Loucy (cell line): ENCODE measurements at regions not wholly inside any gene's neighbourhood (a gene's known extent, or its start where the extent isn't known, plus 50 kb on each side); places are given as distances from the start of the nearest gene placed in this dataset.

Experiments used
- H2AFZ ChIP-seq: fragments of 200-600 bp; sonication (generic); 2 replicates; pipeline ENCODE4 v1.6.0; 2016; ENCODE audit warnings: antibody characterized with exemption, mild to moderate bottlenecking, low read length, moderate library complexity
- H3F3A ChIP-seq: fragments of 200-600 bp; 2 replicates; pipeline ENCODE4 v1.6.0; 2016; ENCODE audit warnings: antibody characterized with exemption, low read depth, mild to moderate bottlenecking
- H3K27me3 ChIP-seq: fragments of 200-600 bp; sonication (generic); 2 replicates; pipeline ENCODE4 v1.6.1; 2014; ENCODE audit warnings: low read length, mild to moderate bottlenecking; ENCODE audit not compliant: insufficient read depth, poor library complexity, severe bottlenecking
- H3K36me3 ChIP-seq: fragments of 200-600 bp; sonication (generic); 2 replicates; pipeline ENCODE4 v1.6.1; 2016; ENCODE audit warnings: low read length; ENCODE audit not compliant: insufficient read depth
- H3K4me1 ChIP-seq: fragments of 200-600 bp; sonication (generic); 2 replicates; pipeline ENCODE4 v1.5.1; 2014; ENCODE audit warnings: low read length, mild to moderate bottlenecking; ENCODE audit not compliant: insufficient read depth, poor library complexity, severe bottlenecking
- H3K4me2 ChIP-seq: fragments of 200-600 bp; sonication (generic); 2 replicates; pipeline ENCODE4 v1.6.0; 2014; ENCODE audit warnings: antibody characterized with exemption, low read length, low read depth, mild to moderate bottlenecking; ENCODE audit not compliant: poor library complexity, severe bottlenecking
- H3K4me3 ChIP-seq: fragments of 200-600 bp; sonication (generic); 2 replicates; pipeline ENCODE4 v1.5.1; 2014; ENCODE audit warnings: low read length, mild to moderate bottlenecking, mixed read lengths; ENCODE audit not compliant: poor library complexity, severe bottlenecking
- H3K79me2 ChIP-seq: fragments of 200-600 bp; sonication (generic); 2 replicates; pipeline ENCODE4 v1.6.1; 2014; ENCODE audit warnings: low read length; ENCODE audit not compliant: insufficient read depth
- H3K9ac ChIP-seq: fragments of 200-600 bp; sonication (generic); 2 replicates; pipeline ENCODE4 v1.6.0; 2014; ENCODE audit warnings: mild to moderate bottlenecking, low read depth, low read length, moderate library complexity; ENCODE audit not compliant: poor library complexity, severe bottlenecking
- H3K9me2 ChIP-seq: fragments of 200-600 bp; sonication (generic); replicated peaks from 2 replicates; pipeline ENCODE4 v1.6.1; 2016; ENCODE audit warnings: low read depth, low read length, mixed read lengths
- H3K9me3 ChIP-seq: fragments of 200-600 bp; sonication (generic); 2 replicates; pipeline ENCODE4 v1.6.1; 2014; ENCODE audit warnings: mild to moderate bottlenecking, antibody characterized with exemption, low read length, low read depth; ENCODE audit not compliant: insufficient read depth
- H4K20me1 ChIP-seq: fragments of 200-600 bp; sonication (generic); 2 replicates; pipeline ENCODE4 v1.6.0; 2014; ENCODE audit warnings: antibody characterized with exemption, low read length, mild to moderate bottlenecking; ENCODE audit not compliant: insufficient read depth, poor library complexity, severe bottlenecking
- EZH2phosphoT487 ChIP-seq: fragments of 200-600 bp; IDR thresholded peaks from 2 replicates; pipeline ENCODE4 v1.6.1; 2018; ENCODE audit warnings: antibody characterized with exemption, mild to moderate bottlenecking, moderate library complexity, borderline replicate concordance
- TF ChIP-seq, protein P1 (sequence below): fragments of 200-600 bp; sonication (generic); conservative IDR thresholded peaks from 2 replicates; pipeline ENCODE4 v1.5.1; 2014; ENCODE audit warnings: mild to moderate bottlenecking, antibody characterized with exemption, low read length

- Histone ChIP-seq H3K9me2 (no peaks in the 10 kb centered on the region), H3K36me3 (no peaks in the 10 kb centered on the region), H3F3A (no peaks in the 10 kb centered on the region), H3K27me3 (no peaks in the 10 kb centered on the region), H3K4me3 (no peak overlapping the region), H3K79me2 (no peaks in the 10 kb centered on the region), H3K9ac (no peak overlapping the region), H2AFZ (no peak overlapping the region), H3K4me1 (peaks cover 6% of the 10 kb centered on the region), H4K20me1 (no peaks in the 10 kb centered on the region), H3K4me2 (no peak overlapping the region), H3K9me3 (no peaks in the 10 kb centered on the region)
- no peak for TF ChIP-seq EZH2phosphoT487
- TF ChIP-seq, protein P1, sequence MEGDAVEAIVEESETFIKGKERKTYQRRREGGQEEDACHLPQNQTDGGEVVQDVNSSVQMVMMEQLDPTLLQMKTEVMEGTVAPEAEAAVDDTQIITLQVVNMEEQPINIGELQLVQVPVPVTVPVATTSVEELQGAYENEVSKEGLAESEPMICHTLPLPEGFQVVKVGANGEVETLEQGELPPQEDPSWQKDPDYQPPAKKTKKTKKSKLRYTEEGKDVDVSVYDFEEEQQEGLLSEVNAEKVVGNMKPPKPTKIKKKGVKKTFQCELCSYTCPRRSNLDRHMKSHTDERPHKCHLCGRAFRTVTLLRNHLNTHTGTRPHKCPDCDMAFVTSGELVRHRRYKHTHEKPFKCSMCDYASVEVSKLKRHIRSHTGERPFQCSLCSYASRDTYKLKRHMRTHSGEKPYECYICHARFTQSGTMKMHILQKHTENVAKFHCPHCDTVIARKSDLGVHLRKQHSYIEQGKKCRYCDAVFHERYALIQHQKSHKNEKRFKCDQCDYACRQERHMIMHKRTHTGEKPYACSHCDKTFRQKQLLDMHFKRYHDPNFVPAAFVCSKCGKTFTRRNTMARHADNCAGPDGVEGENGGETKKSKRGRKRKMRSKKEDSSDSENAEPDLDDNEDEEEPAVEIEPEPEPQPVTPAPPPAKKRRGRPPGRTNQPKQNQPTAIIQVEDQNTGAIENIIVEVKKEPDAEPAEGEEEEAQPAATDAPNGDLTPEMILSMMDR: no peak
These were observed 235.2 kb upstream of the TMPO start for GRCh38 chr12:98280152-98280551.

DNA sequence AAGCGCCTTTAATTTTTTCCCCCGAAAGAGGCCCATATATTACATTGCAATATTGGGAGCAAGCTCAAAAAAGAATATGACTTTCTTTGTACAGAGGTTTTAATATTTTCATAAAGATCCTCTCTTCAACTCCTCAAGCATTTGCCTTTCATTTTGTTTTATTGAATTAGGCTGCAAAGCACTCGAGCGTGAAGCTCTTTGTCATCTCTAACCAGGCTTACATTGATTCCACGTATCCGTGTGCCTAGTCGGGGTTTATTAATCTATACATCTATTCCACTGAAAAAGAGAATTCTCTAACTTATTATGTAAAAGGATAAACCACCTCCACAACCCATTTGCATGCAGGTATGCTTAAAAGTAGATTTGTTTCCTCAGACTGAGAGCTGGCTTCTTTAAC lies 234.8 kb upstream of the TMPO start:
- peaks cover 1% of the 10 kb centered on the region for H3K4me1 ChIP-seq
- TF ChIP-seq, protein P1: no peak
- no peak for TF ChIP-seq EZH2phosphoT487
- no peaks in the 10 kb centered on the region for H3K9me2 ChIP-seq
- no peak overlapping the region for H3K4me3 ChIP-seq
- H3K79me2 ChIP-seq: no peaks in the 10 kb centered on the region
- H3K4me2 ChIP-seq: no peak overlapping the region
- no peaks in the 10 kb centered on the region for H3K36me3 ChIP-seq
- H4K20me1 ChIP-seq: no peaks in the 10 kb centered on the region
- no peaks in the 10 kb centered on the region for H3F3A ChIP-seq
- H3K9ac ChIP-seq: no peak overlapping the region
- H3K9me3 ChIP-seq: no peaks in the 10 kb centered on the region
- H3K27me3 ChIP-seq: no peaks in the 10 kb centered on the region
- no peak overlapping the region for H2AFZ ChIP-seq

- no peaks in the 10 kb centered on the region for H3K27me3 ChIP-seq
- H4K20me1 ChIP-seq: no peaks in the 10 kb centered on the region
- no peak overlapping the region for H3K9ac ChIP-seq
- TF ChIP-seq, protein P1: no peak
- TF ChIP-seq EZH2phosphoT487: no peak
- H3K4me1 ChIP-seq: no peaks in the 10 kb centered on the region
- H3F3A ChIP-seq: no peaks in the 10 kb centered on the region
- no peaks in the 10 kb centered on the region for H3K9me3 ChIP-seq
- H3K4me2 ChIP-seq: no peak overlapping the region
- no peaks in the 10 kb centered on the region for H3K9me2 ChIP-seq
- no peaks in the 10 kb centered on the region for H3K79me2 ChIP-seq
- H3K4me3 ChIP-seq: no peak overlapping the region
- no peaks in the 10 kb centered on the region for H3K36me3 ChIP-seq
- no peak overlapping the region for H2AFZ ChIP-seq
These were observed 223.6 kb upstream of the TMPO start for GRCh38 chr12:98291828-98292227.
